H1 (cell line): ENCODE measurements at regions not wholly inside any gene's neighbourhood (a gene's known extent, or its start where the extent isn't known, plus 50 kb on each side); places are given as distances from the start of the nearest gene placed in this dataset.

ENCODE experiments used
- CTCF ChIP-seq, 3 experiments: IDR thresholded peaks; 1 replicate in 2 of 3; 2 replicates in 1 of 3; pipeline versions ENCODE4 v1.5.1 to v1.6.1; 2011; ENCODE audit warnings: low read length in 3 of 3, mild to moderate bottlenecking in 3 of 3, inconsistent platforms in 2 of 3, low read depth in 1 of 3, moderate library complexity in 1 of 3; ENCODE audit not compliant: insufficient read depth in 1 of 3; ENCODE audit errors: control extremely low read depth in 1 of 3
- EZH2 ChIP-seq: fragments of 200-600 bp; sonication (generic); IDR thresholded peaks from 2 replicates; pipeline ENCODE4 v1.7.1; 2012; ENCODE audit warnings: low read depth, mild to moderate bottlenecking, moderate library complexity, low read length, inconsistent platforms; ENCODE audit not compliant: severe bottlenecking
- POLR2A ChIP-seq, 2 experiments: IDR thresholded peaks; 1 replicate in 1 of 2; 2 replicates in 1 of 2; pipeline ENCODE4 v1.6.1; 2011; ENCODE audit warnings: low read depth in 2 of 2, low read length in 2 of 2, mild to moderate bottlenecking in 2 of 2; ENCODE audit errors: control extremely low read depth in 1 of 2
- RFX5 ChIP-seq: IDR thresholded peaks from 2 replicates; pipeline ENCODE4 v1.6.1; 2011; ENCODE audit warnings: low read depth, low read length, improper control_type of control experiment, borderline replicate concordance
- SIN3A ChIP-seq, 2 experiments: IDR thresholded peaks in 1 of 2; conservative IDR thresholded peaks in 1 of 2; 2 replicates each; pipeline ENCODE4 v1.6.1; 2011 to 2012; ENCODE audit warnings: low read length in 2 of 2, improper control_type of control experiment in 1 of 2, low read depth in 1 of 2, mild to moderate bottlenecking in 1 of 2
- TEAD4 ChIP-seq: IDR thresholded peaks from 2 replicates; pipeline ENCODE4 v1.6.1; 2012; ENCODE audit warnings: low read depth, low read length, inconsistent platforms, mixed read lengths

GRCh38 chr7:25308246-25308645 lies 80.0 kb upstream of the NPVF start:
- TF ChIP-seq RFX5, result no peak
- no peak for TF ChIP-seq CTCF (IDR thresholded peaks at IDR 0.05; ENCODE audit: control extremely low read depth in 1 of 3, insufficient read depth in 1 of 3, low read depth in 1 of 3, low read length in 3 of 3)
- TF ChIP-seq EZH2, result no peak
- no peak for TF ChIP-seq POLR2A (IDR thresholded peaks at IDR 0.05; ENCODE audit: control extremely low read depth in 1 of 2, low read depth in 2 of 2, low read length in 2 of 2)
- TF ChIP-seq TEAD4, result no peak
- no peak for TF ChIP-seq SIN3A (conservative IDR thresholded peaks at IDR 0.05 in 1 of 2, IDR thresholded peaks at IDR 0.05 in 1 of 2; ENCODE audit: low read depth in 1 of 2, low read length in 2 of 2)
